ENCODE measurements at regions not wholly inside any gene's neighbourhood (a gene's known extent, or its start where the extent isn't known, plus 50 kb on each side); places are given as distances from the start of the nearest gene placed in this dataset.

DNA sequence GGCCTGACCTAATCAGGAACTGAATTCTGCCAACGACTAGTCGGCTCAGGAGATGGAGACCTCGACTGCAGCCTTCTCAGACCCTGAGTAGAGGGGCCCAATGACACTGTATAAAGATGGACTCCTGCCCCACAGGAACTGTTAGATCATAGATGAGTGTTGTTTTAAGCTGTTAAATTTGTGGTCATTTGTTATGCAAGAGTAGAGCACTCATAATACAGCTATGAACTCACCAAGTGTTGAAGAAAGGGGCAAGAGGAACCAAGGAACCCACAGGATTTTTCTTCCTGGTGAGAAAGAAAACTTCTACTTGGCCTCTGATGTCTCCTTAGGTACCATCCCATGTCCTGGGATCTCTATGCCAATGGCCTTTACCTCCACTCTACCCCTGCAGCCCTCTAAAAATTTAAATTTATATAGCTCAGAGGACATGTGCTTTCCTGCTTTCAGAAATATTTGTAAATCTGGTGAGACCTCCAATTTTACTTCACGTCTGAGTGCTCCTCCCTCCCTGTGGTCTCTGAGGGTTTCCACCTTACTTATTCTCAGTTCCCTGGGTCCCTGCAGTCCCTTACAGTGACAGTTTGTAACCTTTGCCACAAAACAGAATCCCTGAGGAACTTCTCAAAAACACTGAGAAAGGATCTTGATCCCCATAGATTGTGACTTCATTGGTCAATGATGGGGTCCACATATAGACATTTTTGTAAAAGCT is 256.3 kb upstream of the ARHGAP20 start:
- 85 to 90% methylated on average over 4 of the region's 4 CpGs for WGBS, 2 donors
- no peak for TF ChIP-seq POLR2A (IDR thresholded peaks at IDR 0.05)
- TF ChIP-seq, protein P1, sequence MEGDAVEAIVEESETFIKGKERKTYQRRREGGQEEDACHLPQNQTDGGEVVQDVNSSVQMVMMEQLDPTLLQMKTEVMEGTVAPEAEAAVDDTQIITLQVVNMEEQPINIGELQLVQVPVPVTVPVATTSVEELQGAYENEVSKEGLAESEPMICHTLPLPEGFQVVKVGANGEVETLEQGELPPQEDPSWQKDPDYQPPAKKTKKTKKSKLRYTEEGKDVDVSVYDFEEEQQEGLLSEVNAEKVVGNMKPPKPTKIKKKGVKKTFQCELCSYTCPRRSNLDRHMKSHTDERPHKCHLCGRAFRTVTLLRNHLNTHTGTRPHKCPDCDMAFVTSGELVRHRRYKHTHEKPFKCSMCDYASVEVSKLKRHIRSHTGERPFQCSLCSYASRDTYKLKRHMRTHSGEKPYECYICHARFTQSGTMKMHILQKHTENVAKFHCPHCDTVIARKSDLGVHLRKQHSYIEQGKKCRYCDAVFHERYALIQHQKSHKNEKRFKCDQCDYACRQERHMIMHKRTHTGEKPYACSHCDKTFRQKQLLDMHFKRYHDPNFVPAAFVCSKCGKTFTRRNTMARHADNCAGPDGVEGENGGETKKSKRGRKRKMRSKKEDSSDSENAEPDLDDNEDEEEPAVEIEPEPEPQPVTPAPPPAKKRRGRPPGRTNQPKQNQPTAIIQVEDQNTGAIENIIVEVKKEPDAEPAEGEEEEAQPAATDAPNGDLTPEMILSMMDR (IDR thresholded peaks at IDR 0.05) = no peak
- DNase-seq (ENCODE audit: low spot score in 2 of 2) = no peak
- no peak overlapping the region for H3K4me3 ChIP-seq (ENCODE audit: low read depth, poor library complexity, severe bottlenecking)
- intact Hi-C loops (cut with DNase I; ENCODE audit: low total_unique reads) = no loop called here

- no peak overlapping the region for H3K4me3 ChIP-seq (ENCODE audit: low read depth, poor library complexity, severe bottlenecking)
- no peak for TF ChIP-seq POLR2A (IDR thresholded peaks at IDR 0.05)
- TF ChIP-seq, protein P1 (IDR thresholded peaks at IDR 0.05) = no peak
- 64 to 79% methylated on average over 1 of the region's 1 CpG for WGBS, 2 donors
- no peak for DNase-seq (ENCODE audit: low spot score in 2 of 2)
- intact Hi-C loops (cut with DNase I; ENCODE audit: low total_unique reads) = no loop called here
Observed at GRCh38 chr11:110966131-110966530, 253.9 kb upstream of the ARHGAP20 start.

DNA sequence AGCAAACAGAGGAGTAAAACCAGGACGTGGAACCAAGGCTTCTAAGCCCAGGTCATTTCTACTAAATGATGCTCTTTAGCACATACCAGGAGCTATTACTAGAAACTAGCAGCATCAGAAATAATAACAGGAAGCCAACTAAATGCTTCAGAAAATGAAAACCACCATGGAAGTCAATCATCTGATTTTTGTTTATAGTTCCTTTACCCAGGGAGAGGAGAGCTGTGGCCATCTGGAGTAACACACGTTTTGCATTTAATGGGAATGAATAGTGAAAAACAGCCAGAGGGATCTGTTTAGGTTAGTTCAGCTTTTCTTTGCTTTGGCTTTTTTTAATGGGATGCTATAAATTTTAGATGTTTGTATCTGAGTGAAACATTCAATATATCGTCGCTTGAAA is 250.7 kb upstream of the ARHGAP20 start:
- DNase-seq (ENCODE audit: low spot score in 2 of 2) = no peak
- intact Hi-C loops (cut with DNase I; ENCODE audit: low total_unique reads) = no loop called here
- H3K4me3 ChIP-seq (ENCODE audit: low read depth, poor library complexity, severe bottlenecking) = no peak overlapping the region
- 63 to 64% methylated on average over 4 of the region's 4 CpGs for WGBS, 2 donors
- TF ChIP-seq, protein P1 (IDR thresholded peaks at IDR 0.05) = no peak

DNA sequence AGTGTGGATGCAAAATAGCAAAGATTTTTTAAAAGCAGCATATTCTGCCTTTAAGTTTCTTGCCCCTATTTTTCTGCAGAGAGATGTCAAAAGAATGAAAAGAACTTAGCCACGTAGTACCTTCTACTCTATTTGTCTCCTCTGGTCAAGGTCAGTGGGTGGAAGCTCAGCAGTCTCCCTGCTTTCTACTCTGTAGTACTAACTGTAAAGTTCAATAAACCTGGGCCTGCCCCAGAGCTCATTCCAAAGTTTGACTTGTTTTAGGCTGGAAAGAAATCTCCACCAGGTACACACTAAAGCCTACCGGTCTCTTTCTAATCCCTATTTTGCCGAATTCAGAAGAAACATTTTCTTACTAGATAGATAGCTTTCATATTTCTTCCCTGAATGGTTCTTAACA is 247.9 kb upstream of the ARHGAP20 start:
- intact Hi-C loops (cut with DNase I; ENCODE audit: low total_unique reads) = no loop called here
- TF ChIP-seq, protein P1 (IDR thresholded peaks at IDR 0.05) = no peak
- TF ChIP-seq POLR2A (IDR thresholded peaks at IDR 0.05) = no peak
- 89 to 90% methylated on average over 3 of the region's 3 CpGs for WGBS, 2 donors
- H3K4me3 ChIP-seq (ENCODE audit: low read depth, poor library complexity, severe bottlenecking) = no peak overlapping the region
- no peak for DNase-seq (ENCODE audit: low spot score in 2 of 2)

- intact Hi-C loops (cut with DNase I; ENCODE audit: low total_unique reads) = no loop called here
- 92 to 94% methylated on average over 4 of the region's 4 CpGs for WGBS, 2 donors
- TF ChIP-seq, protein P1 (IDR thresholded peaks at IDR 0.05) = no peak
- no peak for TF ChIP-seq POLR2A (IDR thresholded peaks at IDR 0.05)
- no peak overlapping the region for H3K4me3 ChIP-seq (ENCODE audit: low read depth, poor library complexity, severe bottlenecking)
- no peak for DNase-seq (ENCODE audit: low spot score in 2 of 2)
Observed at GRCh38 chr11:110958216-110958615, 246.0 kb upstream of the ARHGAP20 start.

- WGBS, 2 donors = 87 to 90% methylated on average over 2 of the region's 2 CpGs
- no peak for TF ChIP-seq POLR2A (IDR thresholded peaks at IDR 0.05)
- TF ChIP-seq, protein P1 (IDR thresholded peaks at IDR 0.05) = no peak
- intact Hi-C loops (cut with DNase I; ENCODE audit: low total_unique reads) = no loop called here
- no peak for DNase-seq (ENCODE audit: low spot score in 2 of 2)
- no peak overlapping the region for H3K4me3 ChIP-seq (ENCODE audit: low read depth, poor library complexity, severe bottlenecking)
Observed at GRCh38 chr11:110955776-110956175, 243.5 kb upstream of the ARHGAP20 start.

All from lower leg skin (tissue), 4 donors.